GM10266 (cell line): ENCODE measurements at regions not wholly inside any gene's neighbourhood (a gene's known extent, or its start where the extent isn't known, plus 50 kb on each side); places are given as distances from the start of the nearest gene placed in this dataset.
"Not testable (repeated sequence)": the region's sequence is repeated elsewhere in the genome, so short reads cannot be mapped to it uniquely, and the experiment has no call there.

Source experiments
- DNase-seq: peaks from one replicate; pipeline ENCODE4 v3.0.0; 2012; ENCODE audit errors: extremely low spot score
- TF ChIP-seq, protein P1 (sequence below): IDR thresholded peaks from 2 replicates; pipeline ENCODE4 v1.5.1; 2012; ENCODE audit warnings: mild to moderate bottlenecking, low read depth; ENCODE audit not compliant: control insufficient read depth, insufficient read depth; ENCODE audit errors: missing control alignments

DNA sequence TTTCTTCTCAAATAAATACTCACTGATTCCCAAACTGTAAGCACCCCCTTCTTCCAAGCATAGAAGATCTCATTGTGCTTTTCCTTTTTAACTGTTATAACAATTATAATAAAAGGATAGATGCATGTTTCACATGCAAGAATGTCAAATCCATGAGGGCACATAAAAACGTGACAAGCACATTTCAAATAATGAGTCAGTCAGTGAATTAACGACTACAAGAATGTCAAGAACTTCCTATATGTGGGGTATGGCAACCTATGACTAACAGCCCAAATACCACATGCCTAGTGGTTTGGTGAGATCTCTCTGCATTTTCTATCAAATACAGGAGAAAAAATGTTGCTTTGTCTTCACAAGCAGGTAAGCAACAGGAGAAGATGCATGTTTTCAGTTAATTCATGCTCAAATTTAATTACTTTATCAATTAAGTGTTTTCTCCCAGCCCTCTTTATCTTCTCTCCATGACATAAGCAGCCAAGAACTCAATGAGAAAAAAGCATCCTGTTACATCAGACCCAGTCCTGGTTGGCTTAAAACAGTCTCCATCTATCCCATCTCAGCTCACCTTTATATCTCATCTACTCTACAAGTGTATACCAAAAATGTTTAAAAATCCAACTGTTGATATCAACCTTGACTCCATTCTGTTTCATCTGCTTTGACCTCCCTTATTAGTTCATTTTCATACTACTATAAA lies 181.5 kb upstream of the LMCD1 start:
- no peak for DNase-seq
- TF ChIP-seq, protein P1, sequence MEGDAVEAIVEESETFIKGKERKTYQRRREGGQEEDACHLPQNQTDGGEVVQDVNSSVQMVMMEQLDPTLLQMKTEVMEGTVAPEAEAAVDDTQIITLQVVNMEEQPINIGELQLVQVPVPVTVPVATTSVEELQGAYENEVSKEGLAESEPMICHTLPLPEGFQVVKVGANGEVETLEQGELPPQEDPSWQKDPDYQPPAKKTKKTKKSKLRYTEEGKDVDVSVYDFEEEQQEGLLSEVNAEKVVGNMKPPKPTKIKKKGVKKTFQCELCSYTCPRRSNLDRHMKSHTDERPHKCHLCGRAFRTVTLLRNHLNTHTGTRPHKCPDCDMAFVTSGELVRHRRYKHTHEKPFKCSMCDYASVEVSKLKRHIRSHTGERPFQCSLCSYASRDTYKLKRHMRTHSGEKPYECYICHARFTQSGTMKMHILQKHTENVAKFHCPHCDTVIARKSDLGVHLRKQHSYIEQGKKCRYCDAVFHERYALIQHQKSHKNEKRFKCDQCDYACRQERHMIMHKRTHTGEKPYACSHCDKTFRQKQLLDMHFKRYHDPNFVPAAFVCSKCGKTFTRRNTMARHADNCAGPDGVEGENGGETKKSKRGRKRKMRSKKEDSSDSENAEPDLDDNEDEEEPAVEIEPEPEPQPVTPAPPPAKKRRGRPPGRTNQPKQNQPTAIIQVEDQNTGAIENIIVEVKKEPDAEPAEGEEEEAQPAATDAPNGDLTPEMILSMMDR = no peak

DNA sequence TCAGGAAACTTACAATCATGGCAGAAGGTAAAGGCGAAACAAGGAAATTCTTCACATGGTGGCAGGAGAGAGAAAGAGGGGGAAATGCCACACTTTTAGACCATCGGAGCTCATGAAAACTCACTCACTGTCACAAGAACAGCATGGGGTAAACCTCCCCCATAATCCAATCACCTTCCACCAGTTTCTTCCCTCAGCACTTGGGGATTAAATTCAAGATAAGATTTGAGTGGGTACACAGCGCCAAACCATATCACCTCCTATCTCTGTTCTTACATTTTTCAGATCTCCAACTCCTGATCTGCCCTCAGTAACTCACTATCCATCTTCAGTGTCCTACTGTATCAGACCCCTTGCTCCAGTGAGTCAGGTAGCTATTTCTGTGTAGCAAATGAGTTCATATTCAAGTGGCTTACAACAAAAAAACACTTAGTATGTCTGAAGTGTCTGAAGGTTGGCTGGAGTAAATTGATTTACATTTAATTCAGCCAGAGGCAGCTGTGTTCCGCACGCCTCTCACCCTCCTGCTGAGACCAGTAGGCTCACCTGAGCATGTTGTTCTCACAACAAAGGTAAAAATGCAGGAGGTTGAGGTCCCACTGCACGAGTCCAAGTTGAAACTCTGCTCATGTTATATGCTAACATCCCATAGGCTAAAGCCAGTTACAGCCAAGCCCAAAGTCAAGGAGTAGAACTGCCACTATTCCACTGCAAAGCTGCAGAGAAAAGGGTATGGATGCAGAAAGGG lies 180.7 kb upstream of the LMCD1 start:
- DNase-seq = no peak

DNA sequence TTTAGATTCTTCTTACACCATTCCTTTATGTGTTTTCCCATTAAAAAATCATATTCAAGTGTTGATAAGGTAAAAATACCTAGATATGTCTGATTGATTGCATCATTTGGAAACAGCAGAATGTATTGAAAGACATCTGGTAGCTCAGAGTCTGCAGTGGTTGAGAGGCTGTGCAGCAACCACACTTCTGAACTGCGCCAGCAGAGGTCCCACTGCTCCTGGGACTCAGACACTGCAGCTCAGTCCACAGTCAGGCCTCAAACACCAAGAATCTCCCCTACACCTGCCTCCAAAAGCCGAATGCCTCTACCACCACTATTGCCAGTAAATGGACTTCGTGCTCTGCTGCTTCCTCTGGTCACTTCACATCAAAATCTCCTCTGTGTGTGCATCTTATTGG lies 176.9 kb upstream of the LMCD1 start:
- peak; percentile 63 for DNase-seq
- TF ChIP-seq, protein P1 = peak; percentile 54

More for the DNA sequence above, 180.7 kb upstream of the LMCD1 start:
- TF ChIP-seq, protein P1 = no peak

DNA sequence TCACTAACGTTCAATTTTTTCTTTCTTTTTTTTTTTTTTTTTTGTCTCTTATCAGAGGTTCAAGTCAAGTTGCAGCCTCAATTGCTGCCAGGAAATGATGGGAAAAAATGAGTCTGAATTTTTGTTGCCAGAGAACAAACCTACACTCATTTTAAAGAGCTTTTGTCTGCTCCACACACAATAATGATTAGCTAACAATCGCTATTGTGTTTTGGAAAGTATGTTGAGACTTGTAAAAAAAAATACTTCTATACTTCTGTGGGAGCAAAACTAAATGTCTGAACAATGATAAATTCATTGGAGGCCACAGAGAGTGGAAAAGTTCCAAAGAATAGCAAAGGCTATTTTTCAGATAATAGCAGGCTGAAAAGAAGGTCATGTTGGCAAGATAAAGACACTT lies 176.3 kb upstream of the LMCD1 start:
- no peak for DNase-seq
- TF ChIP-seq, protein P1 = no peak

DNA sequence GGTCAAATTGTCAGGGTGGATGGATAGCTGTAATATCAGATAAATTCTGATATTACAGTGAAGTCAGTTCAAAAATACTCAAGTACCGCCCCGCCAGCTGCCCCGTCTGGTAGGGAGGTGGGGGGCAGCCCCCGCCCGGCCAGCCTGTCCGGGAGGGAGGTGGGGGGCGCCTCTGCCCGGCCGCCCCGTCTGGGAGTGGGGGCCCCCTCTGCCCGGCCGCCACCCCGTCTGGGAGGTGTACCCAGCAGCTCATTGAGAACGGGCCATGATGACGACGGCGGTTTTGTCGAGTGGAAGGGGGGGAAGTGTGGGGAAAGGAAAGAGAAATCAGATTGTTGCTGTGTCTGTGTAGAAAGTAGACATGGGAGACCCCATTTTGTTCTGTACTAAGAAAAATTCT lies 175.8 kb upstream of the LMCD1 start:
- DNase-seq = not testable (repeated sequence)

DNA sequence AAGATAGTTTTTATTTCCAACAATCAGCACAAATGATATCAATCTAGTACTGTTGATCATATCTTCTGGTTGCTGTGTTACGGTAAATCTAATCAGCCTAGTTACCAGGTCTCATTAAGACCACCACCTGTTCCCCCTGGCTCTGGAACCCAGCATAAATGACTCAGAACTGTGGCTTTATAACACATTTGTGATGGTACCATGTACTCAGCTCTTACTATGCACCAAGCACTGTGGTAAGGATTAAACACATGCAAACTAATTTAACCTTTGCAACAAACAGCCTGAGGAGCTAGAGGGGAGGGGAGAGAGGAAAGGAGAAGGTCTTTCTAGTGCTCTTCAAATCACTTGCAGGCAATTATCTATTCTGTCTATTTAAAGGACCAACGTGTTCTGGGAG lies 173.9 kb upstream of the LMCD1 start:
- DNase-seq = no peak
- TF ChIP-seq, protein P1 = no peak

DNA sequence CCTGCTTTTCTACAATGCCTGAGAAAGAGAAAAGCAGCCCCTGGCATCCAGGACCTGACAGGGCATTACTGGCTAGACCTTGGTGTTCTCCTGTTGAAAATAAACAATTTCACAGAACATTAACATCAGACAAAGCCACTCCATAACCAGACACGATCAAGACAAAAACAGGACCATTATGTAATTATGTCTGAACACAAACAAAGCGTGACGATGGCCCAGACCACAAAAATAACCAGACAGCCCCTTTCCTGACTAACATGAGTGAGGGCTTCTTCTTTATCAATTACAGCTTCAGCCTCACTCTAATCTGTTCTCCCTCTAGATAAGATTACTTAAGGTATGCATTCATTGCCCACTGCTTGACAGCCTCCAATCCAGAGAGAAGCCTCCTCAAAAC lies 172.7 kb upstream of the LMCD1 start:
- TF ChIP-seq, protein P1 = no peak
- DNase-seq = no peak
